ENCODE measurements at regions not wholly inside any gene's neighbourhood (a gene's known extent, or its start where the extent isn't known, plus 50 kb on each side); places are given as distances from the start of the nearest gene placed in this dataset.
A peak's percentile ranks its signal among the peaks of the same experiment; 100 is the strongest.

DNA sequence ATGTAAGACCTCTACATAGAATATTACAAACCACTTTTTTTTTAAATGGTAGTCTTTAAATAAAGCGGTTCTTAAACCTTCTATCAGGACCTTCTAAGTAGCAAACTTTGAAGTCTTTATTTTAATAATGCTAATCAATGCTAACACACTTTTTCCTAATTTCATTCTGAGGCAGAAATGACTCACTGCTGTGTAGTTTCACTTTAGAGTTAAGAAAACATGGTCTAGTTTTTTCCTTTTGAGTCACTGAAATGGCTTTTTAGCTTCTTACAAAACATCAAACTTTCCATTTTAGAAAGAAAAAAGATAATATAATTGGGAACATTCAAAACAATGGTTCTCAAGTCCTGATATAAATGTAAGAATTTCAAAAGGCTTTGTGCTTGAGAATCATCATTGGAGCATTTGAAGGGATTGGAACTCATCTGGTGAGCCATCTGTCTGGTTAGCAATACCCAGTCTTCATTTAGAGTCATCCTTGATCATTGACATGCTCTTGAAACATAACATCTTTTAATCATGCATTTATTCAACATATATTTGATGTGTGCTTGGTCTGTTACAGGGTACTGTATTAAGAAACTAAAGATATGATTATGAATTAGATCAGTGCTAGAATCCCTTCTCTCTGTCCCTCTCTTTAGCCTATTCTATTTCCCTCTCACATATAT lies 258.3 kb upstream of the MON1B start:
- TF ChIP-seq, protein P1, sequence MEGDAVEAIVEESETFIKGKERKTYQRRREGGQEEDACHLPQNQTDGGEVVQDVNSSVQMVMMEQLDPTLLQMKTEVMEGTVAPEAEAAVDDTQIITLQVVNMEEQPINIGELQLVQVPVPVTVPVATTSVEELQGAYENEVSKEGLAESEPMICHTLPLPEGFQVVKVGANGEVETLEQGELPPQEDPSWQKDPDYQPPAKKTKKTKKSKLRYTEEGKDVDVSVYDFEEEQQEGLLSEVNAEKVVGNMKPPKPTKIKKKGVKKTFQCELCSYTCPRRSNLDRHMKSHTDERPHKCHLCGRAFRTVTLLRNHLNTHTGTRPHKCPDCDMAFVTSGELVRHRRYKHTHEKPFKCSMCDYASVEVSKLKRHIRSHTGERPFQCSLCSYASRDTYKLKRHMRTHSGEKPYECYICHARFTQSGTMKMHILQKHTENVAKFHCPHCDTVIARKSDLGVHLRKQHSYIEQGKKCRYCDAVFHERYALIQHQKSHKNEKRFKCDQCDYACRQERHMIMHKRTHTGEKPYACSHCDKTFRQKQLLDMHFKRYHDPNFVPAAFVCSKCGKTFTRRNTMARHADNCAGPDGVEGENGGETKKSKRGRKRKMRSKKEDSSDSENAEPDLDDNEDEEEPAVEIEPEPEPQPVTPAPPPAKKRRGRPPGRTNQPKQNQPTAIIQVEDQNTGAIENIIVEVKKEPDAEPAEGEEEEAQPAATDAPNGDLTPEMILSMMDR (conservative IDR thresholded peaks at IDR 0.05), result no peak
- TF ChIP-seq ZFX (IDR thresholded peaks at IDR 0.05), result no peak
- no peak overlapping the region for H3K27ac ChIP-seq

DNA sequence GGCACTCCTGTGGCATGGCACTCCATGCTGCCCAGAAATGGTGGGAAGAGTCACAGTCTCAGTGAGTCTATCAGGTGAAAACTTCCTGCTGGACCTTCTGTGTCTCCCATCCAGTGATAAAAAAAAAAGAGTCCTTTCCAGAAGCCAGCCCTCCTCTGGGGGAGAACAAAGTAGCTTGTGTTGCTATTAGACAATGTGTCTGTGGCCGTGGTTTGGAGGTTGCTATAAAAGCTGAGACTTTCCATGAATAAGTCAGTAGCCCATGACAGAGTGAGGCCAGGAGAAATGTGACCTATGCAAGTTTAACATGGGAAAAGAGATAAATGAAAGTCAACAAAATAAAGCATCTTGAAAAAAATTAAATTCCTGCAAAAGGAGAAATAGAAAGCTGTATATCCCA lies 250.7 kb upstream of the MON1B start:
- TF ChIP-seq, protein P1 (conservative IDR thresholded peaks at IDR 0.05), result no peak
- no peak for TF ChIP-seq ZFX (IDR thresholded peaks at IDR 0.05)
- no peak overlapping the region for H3K27ac ChIP-seq

DNA sequence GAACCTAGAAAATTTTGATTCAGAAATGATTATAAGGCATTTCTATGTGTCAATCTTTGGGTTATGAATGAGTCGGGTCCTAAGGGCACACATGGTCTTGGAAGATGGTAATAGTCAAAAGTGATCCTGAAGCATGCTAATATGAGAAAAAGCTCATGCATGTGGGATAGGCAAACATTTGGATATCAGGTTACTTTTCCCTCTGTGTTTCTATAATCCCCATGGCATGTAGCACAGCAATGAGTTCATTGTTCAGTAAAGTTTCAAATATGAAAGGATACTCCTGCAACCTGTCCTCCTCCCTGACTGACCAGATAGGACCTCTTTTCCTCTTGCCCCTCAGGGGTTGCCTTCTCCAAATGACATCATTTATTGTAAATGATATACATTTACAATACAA lies 249.9 kb upstream of the MON1B start:
- TF ChIP-seq ZFX (IDR thresholded peaks at IDR 0.05), result no peak
- TF ChIP-seq, protein P1 (conservative IDR thresholded peaks at IDR 0.05), result no peak

DNA sequence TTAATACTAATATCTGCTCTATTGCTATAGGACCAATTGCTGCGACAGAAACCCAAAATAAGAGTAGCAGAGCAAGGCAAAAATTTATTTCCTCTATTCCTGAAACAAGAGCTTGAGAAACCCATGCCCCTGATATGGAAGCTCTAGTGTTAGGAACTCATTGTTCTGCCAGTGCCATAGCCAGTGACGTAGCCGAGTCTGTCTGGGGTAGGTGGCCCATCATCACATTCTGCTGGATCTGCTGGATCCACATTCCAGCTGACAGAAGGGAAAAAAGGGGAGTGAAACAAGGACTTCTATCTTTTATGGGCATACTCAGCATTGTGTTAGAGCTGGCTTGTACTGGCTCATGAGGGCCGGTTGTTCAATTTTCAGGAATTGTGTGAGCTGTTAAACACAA lies 248.9 kb upstream of the MON1B start:
- H3K27ac ChIP-seq, result no peak overlapping the region
- TF ChIP-seq, protein P1 (conservative IDR thresholded peaks at IDR 0.05), result no peak
- TF ChIP-seq ZFX (IDR thresholded peaks at IDR 0.05), result no peak

More for the DNA sequence above, 249.9 kb upstream of the MON1B start:
- no peak overlapping the region for H3K27ac ChIP-seq

DNA sequence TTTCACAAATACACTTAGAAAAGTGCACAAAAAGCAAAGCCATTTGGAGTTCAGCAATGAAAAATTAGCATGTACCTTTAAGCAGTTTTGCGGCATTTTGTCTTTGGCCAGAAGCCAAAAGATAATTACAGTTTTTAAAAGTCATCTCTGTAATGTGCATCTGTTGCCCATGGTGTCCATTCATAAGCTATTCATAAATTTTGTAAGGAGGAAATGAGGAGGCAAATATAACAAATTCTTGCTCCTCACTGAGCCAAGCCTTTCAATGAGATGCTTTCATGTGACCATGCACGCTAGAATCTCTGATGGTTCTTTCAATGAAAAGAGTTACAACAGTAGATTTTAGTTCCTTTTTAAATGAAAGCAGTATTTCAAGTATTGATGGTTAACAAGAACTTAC lies 247.1 kb upstream of the MON1B start:
- no peak overlapping the region for H3K27ac ChIP-seq
- no peak for TF ChIP-seq ZFX (IDR thresholded peaks at IDR 0.05)
- TF ChIP-seq, protein P1 (conservative IDR thresholded peaks at IDR 0.05), result no peak

DNA sequence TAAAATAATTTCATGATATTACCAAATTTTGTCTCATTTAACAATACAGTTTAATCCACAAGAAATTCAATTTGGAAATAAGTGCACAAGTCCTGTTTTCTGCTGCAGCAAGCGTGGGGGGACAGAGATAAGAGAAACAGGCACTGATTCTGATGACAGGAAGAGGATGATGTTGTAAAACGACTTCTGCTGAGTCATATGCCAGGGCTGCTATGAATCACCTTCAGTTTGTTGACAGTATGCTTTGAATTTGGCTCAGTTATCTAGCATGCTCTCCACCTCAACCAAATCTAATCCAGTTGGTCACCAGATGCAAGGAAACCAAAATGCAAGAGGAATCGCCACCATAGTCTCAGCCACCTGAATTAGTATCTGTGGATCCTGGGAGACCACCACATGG lies 244.1 kb upstream of the MON1B start:
- TF ChIP-seq, protein P1 (conservative IDR thresholded peaks at IDR 0.05), result no peak
- no peak for TF ChIP-seq ZFX (IDR thresholded peaks at IDR 0.05)
- H3K27ac ChIP-seq, result peak overlapping the region; percentile 38; the same call in 1 of the 2 replicates

DNA sequence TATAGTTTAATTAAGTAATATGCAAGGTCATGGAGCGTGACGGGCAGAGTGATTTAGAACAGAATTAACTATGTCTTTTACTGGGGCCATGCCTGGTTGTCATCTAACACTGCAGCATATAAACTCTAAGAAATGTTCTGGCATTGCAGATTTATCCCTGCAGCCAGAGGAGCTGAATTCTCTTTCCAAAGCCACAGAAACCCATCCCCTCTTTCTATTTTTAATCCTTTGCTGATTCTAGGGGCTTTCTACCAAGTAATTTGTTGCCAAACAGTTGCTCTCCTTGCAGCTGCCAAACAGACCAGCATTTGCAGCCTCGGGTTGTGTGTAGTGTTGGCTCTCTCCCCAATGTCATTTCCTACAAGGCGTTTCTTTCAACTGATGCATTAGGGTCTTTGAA lies 243.2 kb upstream of the MON1B start:
- no peak overlapping the region for H3K27ac ChIP-seq
- TF ChIP-seq ZFX (IDR thresholded peaks at IDR 0.05), result no peak
- TF ChIP-seq, protein P1 (conservative IDR thresholded peaks at IDR 0.05), result no peak
